WERI-Rb-1 (cell line): ENCODE measurements at regions not wholly inside any gene's neighbourhood (a gene's known extent, or its start where the extent isn't known, plus 50 kb on each side); places are given as distances from the start of the nearest gene placed in this dataset.

Experiments used
- DNase-seq: peaks from one replicate; pipeline ENCODE4 v3.0.0-alpha.2; 2020
- H3K27ac ChIP-seq: fragments of 250-450 bp; sonication (Bioruptor Pico); 2 replicates; pipeline ENCODE4 v1.5.1; 2020; ENCODE audit warnings: mild to moderate bottlenecking, moderate library complexity
- H3K27me3 ChIP-seq: fragments of 250-450 bp; sonication (Bioruptor Pico); 2 replicates; pipeline ENCODE4 v1.5.1; 2021; ENCODE audit warnings: mild to moderate bottlenecking, low read depth, moderate library complexity; ENCODE audit not compliant: insufficient read depth, severe bottlenecking
- H3K36me3 ChIP-seq: fragments of 250-450 bp; sonication (Bioruptor Pico); 2 replicates; pipeline ENCODE4 v1.5.1; 2020; ENCODE audit warnings: mild to moderate bottlenecking, moderate library complexity
- H3K4me3 ChIP-seq: 2 replicates; pipeline ENCODE4 v1.5.1; 2011; ENCODE audit warnings: low read depth, mild to moderate bottlenecking, control low read depth, low read length
- H3K9me3 ChIP-seq: fragments of 250-450 bp; sonication (Bioruptor Pico); 2 replicates; pipeline ENCODE4 v1.5.1; 2021; ENCODE audit warnings: mild to moderate bottlenecking, moderate library complexity; ENCODE audit not compliant: severe bottlenecking
- TF ChIP-seq, protein P1 (sequence below): IDR thresholded peaks from 2 replicates; pipeline ENCODE4 v1.5.1; 2011; ENCODE audit warnings: low read depth, mild to moderate bottlenecking, control low read depth, inconsistent platforms, low read length

- DNase-seq = no peak
- Histone ChIP-seq H3K36me3 (no peaks in the 10 kb centered on the region), H3K4me3 (no peak overlapping the region), H3K27me3 (no peaks in the 10 kb centered on the region), H3K9me3 (no peaks in the 10 kb centered on the region), H3K27ac (no peak overlapping the region)
- TF ChIP-seq, protein P1, sequence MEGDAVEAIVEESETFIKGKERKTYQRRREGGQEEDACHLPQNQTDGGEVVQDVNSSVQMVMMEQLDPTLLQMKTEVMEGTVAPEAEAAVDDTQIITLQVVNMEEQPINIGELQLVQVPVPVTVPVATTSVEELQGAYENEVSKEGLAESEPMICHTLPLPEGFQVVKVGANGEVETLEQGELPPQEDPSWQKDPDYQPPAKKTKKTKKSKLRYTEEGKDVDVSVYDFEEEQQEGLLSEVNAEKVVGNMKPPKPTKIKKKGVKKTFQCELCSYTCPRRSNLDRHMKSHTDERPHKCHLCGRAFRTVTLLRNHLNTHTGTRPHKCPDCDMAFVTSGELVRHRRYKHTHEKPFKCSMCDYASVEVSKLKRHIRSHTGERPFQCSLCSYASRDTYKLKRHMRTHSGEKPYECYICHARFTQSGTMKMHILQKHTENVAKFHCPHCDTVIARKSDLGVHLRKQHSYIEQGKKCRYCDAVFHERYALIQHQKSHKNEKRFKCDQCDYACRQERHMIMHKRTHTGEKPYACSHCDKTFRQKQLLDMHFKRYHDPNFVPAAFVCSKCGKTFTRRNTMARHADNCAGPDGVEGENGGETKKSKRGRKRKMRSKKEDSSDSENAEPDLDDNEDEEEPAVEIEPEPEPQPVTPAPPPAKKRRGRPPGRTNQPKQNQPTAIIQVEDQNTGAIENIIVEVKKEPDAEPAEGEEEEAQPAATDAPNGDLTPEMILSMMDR = no peak
These were observed 61.4 kb upstream of the ACSL3 start for GRCh38 chr2:222799262-222799918.

DNA sequence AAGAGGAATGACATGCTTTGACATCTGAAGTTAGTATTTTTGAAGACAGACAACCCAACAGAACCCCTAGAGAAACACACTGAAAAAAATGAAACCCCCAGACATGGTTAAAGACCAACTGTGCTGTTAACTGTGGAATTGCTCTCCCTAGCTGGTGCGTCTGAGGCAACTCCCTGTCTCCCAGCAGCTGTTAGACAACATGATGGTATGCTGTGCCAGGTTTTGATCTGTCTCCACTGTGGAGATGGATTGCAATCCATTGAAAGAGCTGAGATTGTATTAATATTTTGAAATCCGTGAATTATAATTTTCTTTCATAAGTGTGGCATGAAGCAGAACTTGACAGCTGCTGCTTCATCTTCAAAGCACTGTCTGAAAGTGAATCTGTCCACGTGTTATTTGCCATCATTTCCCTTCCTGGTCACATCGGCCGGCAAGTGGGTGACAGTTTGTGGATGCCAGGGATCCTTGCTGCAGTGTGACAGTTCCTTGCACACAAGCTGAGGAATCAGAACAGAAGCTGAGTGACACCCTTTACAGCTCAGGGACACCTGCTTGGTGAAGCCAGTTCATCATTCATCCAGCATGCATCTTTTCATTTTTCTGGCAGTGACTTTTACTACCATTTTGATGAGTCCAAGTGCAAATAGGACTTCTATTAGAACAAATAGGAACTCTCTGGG, 58.2 kb upstream of the ACSL3 start:
- Histone ChIP-seq H3K9me3 (no peaks in the 10 kb centered on the region), H3K27ac (no peak overlapping the region), H3K27me3 (no peaks in the 10 kb centered on the region), H3K36me3 (no peaks in the 10 kb centered on the region), H3K4me3 (no peak overlapping the region)
- no peak for DNase-seq
- TF ChIP-seq, protein P1 = no peak

- H3K27me3 ChIP-seq = no peaks in the 10 kb centered on the region
- H3K27ac ChIP-seq = no peak overlapping the region
- TF ChIP-seq, protein P1 = no peak
- no peak for DNase-seq
- H3K4me3 ChIP-seq = no peak overlapping the region
- H3K36me3 ChIP-seq = no peaks in the 10 kb centered on the region
- H3K9me3 ChIP-seq = no peaks in the 10 kb centered on the region
These were observed 56.5 kb upstream of the ACSL3 start for GRCh38 chr2:222804351-222804750.

DNA sequence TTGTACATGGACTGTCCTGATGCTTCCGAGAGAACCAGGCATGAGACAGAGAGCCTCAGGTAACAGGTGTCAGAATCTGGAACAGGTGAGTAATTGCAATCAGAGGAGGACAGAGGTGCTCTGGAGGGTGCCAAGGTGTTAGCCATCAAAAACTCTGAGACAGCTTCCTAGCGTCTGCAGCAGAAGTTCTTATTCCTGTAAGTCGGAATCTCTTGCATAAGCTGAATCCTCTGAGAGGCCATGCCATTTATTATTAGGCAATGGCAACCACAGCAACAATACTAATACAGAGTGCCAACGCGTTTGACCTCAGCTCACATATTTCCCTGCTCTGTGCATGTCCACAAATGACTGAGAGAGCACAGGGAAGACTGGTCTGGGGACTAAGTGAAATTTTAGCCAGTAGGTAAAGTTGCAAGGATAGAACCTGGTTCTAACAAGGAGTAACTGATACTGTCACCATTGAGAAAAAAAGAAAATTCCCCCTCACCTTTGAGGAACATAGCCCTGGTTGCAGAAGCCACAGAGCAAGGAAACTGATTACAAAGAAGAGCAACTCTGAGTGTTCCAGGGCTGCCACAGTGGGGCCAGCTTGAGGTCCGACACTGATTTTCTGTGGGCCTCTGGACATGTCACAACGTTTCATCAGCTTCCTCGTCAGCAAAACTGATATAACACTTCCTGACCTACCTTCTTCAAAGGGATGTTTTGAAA, 55.1 kb upstream of the ACSL3 start:
- H3K27ac ChIP-seq = no peak overlapping the region
- TF ChIP-seq, protein P1 = no peak
- DNase-seq = no peak
- H3K4me3 ChIP-seq = no peak overlapping the region
- no peaks in the 10 kb centered on the region for H3K36me3 ChIP-seq
- H3K27me3 ChIP-seq = no peaks in the 10 kb centered on the region
- no peaks in the 10 kb centered on the region for H3K9me3 ChIP-seq

DNA sequence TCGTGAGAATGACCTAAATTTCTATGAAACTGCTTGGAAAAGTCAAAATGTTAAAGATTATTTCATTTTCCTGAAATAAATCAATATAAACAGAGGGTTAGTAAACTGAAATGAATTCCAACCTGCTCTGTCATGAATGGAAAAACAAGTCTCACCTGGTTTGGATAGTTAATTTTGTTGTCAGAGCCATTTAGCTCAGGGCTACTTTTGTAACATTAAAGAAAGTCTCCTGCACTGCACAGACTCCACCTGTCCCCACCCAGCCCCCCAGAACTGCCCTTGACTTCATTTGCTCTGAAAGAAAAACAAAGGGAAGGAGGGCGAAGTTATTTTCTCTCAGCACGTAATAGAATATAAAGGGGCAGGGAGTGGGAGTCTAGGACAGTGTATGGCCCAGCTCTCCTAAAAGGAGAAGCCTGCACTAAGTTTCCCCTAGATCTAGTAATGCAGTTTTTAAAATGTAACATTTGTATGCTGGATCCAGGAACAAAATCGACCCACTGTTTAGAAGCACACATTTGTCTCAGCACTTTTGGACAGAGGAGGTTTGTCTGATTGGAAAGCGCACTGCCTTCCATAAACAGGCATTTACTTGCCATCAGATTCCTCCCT, 54.2 kb upstream of the ACSL3 start:
- H3K4me3 ChIP-seq = no peak overlapping the region
- no peaks in the 10 kb centered on the region for H3K27me3 ChIP-seq
- no peak for DNase-seq
- TF ChIP-seq, protein P1 = no peak
- H3K27ac ChIP-seq = no peak overlapping the region
- H3K9me3 ChIP-seq = no peaks in the 10 kb centered on the region
- H3K36me3 ChIP-seq = no peaks in the 10 kb centered on the region
